H1 (cell line): ENCODE measurements at regions not wholly inside any gene's neighbourhood (a gene's known extent, or its start where the extent isn't known, plus 50 kb on each side); places are given as distances from the start of the nearest gene placed in this dataset.

Experiments used
- ATF2 ChIP-seq: IDR thresholded peaks from 2 replicates; pipeline ENCODE4 v1.6.1; 2012; ENCODE audit warnings: low read length, inconsistent platforms
- BCL11A ChIP-seq, 2 experiments: IDR thresholded peaks; one replicate each; pipeline ENCODE4 v1.6.1; 2011; ENCODE audit warnings: low read depth in 2 of 2, low read length in 2 of 2, mild to moderate bottlenecking in 2 of 2
- BRCA1 ChIP-seq: IDR thresholded peaks from 2 replicates; pipeline ENCODE4 v1.6.1; 2012; ENCODE audit warnings: low read depth, low read length, improper control_type of control experiment
- NRF1 ChIP-seq: IDR thresholded peaks from 2 replicates; pipeline ENCODE4 v1.6.1; 2011; ENCODE audit warnings: mild to moderate bottlenecking, low read depth, low read length, improper control_type of control experiment
- SP2 ChIP-seq: IDR thresholded peaks from 2 replicates; pipeline ENCODE4 v1.6.1; 2012; ENCODE audit warnings: mild to moderate bottlenecking, low read length, inconsistent platforms
- SP4 ChIP-seq: IDR thresholded peaks from 2 replicates; pipeline ENCODE4 v1.6.1; 2012; ENCODE audit warnings: low read length, inconsistent platforms
- TEAD4 ChIP-seq: IDR thresholded peaks from 2 replicates; pipeline ENCODE4 v1.6.1; 2012; ENCODE audit warnings: low read depth, low read length, inconsistent platforms, mixed read lengths

DNA sequence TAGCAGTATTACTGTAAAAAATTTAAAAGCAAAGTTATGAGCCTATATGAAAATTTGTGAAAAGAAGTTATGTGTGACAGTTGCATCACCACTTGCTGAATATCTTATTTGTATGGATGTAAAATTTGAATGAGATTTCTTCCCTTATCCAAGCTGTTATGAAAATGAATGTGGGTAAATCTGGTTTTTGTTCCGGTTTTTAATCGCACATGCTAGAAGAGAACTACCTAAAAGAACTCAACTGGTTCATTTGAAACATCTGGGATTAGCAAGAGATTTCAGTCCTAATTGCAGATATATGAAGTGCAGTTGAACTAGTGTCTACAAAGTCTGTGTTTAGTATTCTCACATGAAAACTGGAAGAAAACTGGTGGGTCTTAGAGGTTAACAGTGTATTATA, 467.1 kb upstream of the SPHKAP start (continued):
- no peak for TF ChIP-seq ATF2
- no peak for TF ChIP-seq SP2
- TF ChIP-seq SP4, result no peak
- no peak for TF ChIP-seq NRF1
- TF ChIP-seq BCL11A (IDR thresholded peaks at IDR 0.05; ENCODE audit: low read depth in 2 of 2, low read length in 2 of 2), result no peak
- TF ChIP-seq TEAD4, result no peak
- no peak for TF ChIP-seq BRCA1
